Ovary (tissue), 7 donors: ENCODE measurements at regions not wholly inside any gene's neighbourhood (a gene's known extent, or its start where the extent isn't known, plus 50 kb on each side); places are given as distances from the start of the nearest gene placed in this dataset.

Experiments
- DNase-seq, 5 donors: peaks; one replicate each; pipeline ENCODE4 v3.0.0-alpha.2; 2019 to 2020
- H3K27ac ChIP-seq, 2 donors: fragments of 200-600 bp; one replicate each; pipeline versions ENCODE4 v1.5.1 to v1.8.0; 2019 to 2022
- H3K27me3 ChIP-seq: fragments of 200-600 bp; one replicate; pipeline ENCODE4 v1.8.0; 2022
- H3K36me3 ChIP-seq: fragments of 200-600 bp; sonication (generic); one replicate; pipeline ENCODE4 v1.5.1; 2019
- H3K4me1 ChIP-seq: one replicate; pipeline ENCODE4 v1.8.1; 2013; ENCODE audit warnings: mild to moderate bottlenecking, moderate library complexity; ENCODE audit not compliant: insufficient read depth
- H3K4me3 ChIP-seq: fragments of 200-600 bp; sonication (generic); one replicate; pipeline ENCODE4 v1.5.1; 2017
- H3K9me3 ChIP-seq, 2 donors: fragments of 200-600 bp in 1 of 2; sonication (generic) in 1 of 2; one replicate each; pipeline versions ENCODE4 v1.5.1 to v1.8.1; 2013 to 2019; ENCODE audit warnings: mild to moderate bottlenecking in 1 of 2, moderate library complexity in 1 of 2
- CTCF ChIP-seq, 3 donors: fragments of 450-650 bp in 2 of 3; fragments of 200-600 bp in 1 of 3; IDR thresholded peaks; one replicate each; pipeline versions ENCODE4 v1.5.1 to v1.8.0; 2016 to 2022; ENCODE audit warnings: antibody characterized with exemption in 3 of 3, mild to moderate bottlenecking in 1 of 3
- EP300 ChIP-seq: sonication (generic); formaldehyde crosslinking; IDR thresholded peaks from one replicate; pipeline ENCODE4 v1.6.1; 2017; ENCODE audit warnings: antibody characterized with exemption
- POLR2A ChIP-seq: fragments of 450-650 bp; IDR thresholded peaks from one replicate; pipeline ENCODE4 v1.6.1; 2017; ENCODE audit warnings: antibody characterized with exemption, mild to moderate bottlenecking, moderate library complexity
- WGBS, 3 donors: extraction: QIAGEN DNeasy Blood & Tissue Kit in 1 of 3; methylation state at CpG; one replicate each; pipeline versions ENCODE4 v1.1.5 to v1.1.7; 2013 to 2017; 5-methylcytosine and 5-hydroxymethylcytosine counted together
- intact Hi-C, 4 donors: fragments of 100-400 bp; cut with DNase I; formaldehyde crosslinking; loops; one replicate each; pipeline versions ENCODE4 v1.11.0 to v1.15.1; 2022 to 2023
- donor health status: DM: no; HTN: no; CAD: no; lungs with moderate emphysema.
- donor health status: DM: no; HTN: no; CAD: no.
- donor health status: Bipolar disorder and iron deficiency.
- donor health status: DM: no; HTN: no; CAD: no.
- donor health status: DM: yes; HTN: yes; CAD: no.

DNA sequence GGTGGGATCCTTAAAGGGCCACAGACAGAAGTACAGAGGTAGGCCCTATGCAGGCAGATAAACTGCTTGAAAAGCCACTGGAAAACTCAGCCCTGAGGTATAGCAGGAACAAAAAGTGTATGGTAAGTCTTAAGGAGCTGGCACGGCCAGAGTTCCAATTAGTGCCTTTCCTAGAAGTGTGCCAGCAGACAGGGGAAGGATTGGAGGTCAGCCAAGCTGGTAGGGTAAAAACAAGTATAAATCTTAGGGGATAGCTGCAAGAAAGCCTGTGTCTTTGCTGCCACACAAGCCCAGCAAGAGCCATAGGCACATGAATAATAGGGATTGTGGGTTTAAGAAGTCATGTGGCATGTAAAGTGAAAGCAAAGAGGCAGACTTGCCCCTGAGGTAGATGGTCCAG is 582.5 kb downstream of the PLOD2 start:
- no peaks in the 10 kb centered on the region for H3K4me1 ChIP-seq
- no peaks in the 10 kb centered on the region for H3K36me3 ChIP-seq
- WGBS, 3 donors = 82 to 92% (median 89%) methylated on average over 1 of the region's 1 CpG
- H3K9me3 ChIP-seq = no peaks in the 10 kb centered on the region
- TF ChIP-seq CTCF (IDR thresholded peaks at IDR 0.05) = no peak
- no peak for TF ChIP-seq EP300
- no peak for TF ChIP-seq POLR2A
- no peak overlapping the region for H3K27ac ChIP-seq
- no peak overlapping the region for H3K4me3 ChIP-seq
- H3K27me3 ChIP-seq = no peaks in the 10 kb centered on the region
- intact Hi-C loops = no loop called here
- DNase-seq = no peak

DNA sequence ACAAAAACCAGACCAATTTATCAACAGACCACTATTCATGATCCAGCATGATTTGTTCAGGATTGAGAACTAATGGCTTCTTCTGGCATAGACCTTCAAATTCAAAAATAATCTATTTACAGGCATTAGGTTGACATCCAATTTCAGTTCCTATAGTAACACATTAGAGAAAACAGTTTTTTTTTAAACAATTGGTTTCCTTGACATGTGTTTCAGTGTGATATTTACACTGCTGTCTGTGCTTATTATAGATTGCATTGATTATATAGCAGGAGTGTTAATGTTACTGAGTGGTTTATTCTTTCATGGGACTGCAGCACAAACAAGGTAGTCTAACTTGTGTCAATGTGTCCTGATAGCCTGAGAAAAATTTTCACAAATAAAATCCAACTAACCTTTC is 579.3 kb downstream of the PLOD2 start:
- Histone ChIP-seq H3K9me3 (no peaks in the 10 kb centered on the region), H3K36me3 (no peaks in the 10 kb centered on the region), H3K4me1 (no peaks in the 10 kb centered on the region), H3K27ac (no peak overlapping the region), H3K27me3 (no peaks in the 10 kb centered on the region), H3K4me3 (no peak overlapping the region)
- intact Hi-C loops = no loop called here
- TF ChIP-seq POLR2A (no peak), CTCF (IDR thresholded peaks at IDR 0.05) (no peak), EP300 (no peak)
- no peak for DNase-seq

DNA sequence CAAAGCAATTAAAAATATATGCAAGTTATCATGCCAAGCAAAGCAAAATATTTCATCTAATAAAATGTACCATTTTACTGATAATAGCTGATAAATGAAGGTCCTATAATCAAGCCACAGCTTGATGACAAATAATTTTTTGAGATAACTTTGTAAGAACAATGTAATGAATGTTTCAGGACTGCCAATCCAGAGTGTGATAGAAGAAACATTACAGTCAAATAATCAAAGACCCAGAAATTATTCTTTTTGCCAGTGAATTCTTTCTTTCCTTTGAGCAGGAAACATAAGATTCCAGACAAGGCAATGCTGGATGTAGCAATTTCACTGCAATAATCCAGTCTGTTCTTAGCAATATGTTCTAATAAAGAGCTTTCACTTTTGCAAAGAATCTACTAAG is 556.1 kb downstream of the PLOD2 start:
- Histone ChIP-seq H3K4me1 (no peaks in the 10 kb centered on the region), H3K4me3 (no peak overlapping the region), H3K9me3 (no peaks in the 10 kb centered on the region), H3K27ac (no peak overlapping the region), H3K36me3 (no peaks in the 10 kb centered on the region), H3K27me3 (no peaks in the 10 kb centered on the region)
- no peak for DNase-seq
- intact Hi-C loops = no loop called here
- no peak for TF ChIP-seq EP300
- TF ChIP-seq CTCF (IDR thresholded peaks at IDR 0.05) = no peak
- no peak for TF ChIP-seq POLR2A

DNA sequence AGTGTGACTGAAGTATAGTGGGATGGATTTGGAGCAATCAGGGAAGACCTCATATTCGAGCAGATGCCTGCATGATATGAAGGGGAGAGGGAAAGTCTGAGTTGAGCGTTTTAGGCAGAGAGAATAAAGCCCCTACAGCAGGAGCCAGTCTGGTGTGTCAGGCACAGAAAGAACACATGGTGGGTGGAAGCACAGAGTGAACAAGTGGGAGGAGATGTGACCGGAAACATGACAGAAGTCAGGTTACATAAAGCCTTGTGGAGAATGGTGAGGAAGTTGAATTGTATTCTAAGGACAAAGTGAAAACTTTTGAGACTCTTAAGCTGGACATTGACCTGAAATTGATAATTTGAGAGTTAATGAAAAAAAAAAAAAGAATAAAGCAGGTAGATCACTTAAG is 541.0 kb downstream of the PLOD2 start:
- TF ChIP-seq EP300 (no peak), CTCF (IDR thresholded peaks at IDR 0.05) (no peak), POLR2A (no peak)
- no peak for DNase-seq
- H3K27me3 ChIP-seq = no peaks in the 10 kb centered on the region
- no peak overlapping the region for H3K27ac ChIP-seq
- H3K9me3 ChIP-seq = no peaks in the 10 kb centered on the region
- intact Hi-C loops = no loop called here
- no peaks in the 10 kb centered on the region for H3K4me1 ChIP-seq
- H3K4me3 ChIP-seq = no peak overlapping the region
- WGBS, 3 donors = 85 to 91% (median 87%) methylated on average over 3 of the region's 3 CpGs
- no peaks in the 10 kb centered on the region for H3K36me3 ChIP-seq

GRCh38 chr3:145620486-145620885 is 540.5 kb downstream of the PLOD2 start:
- no peak overlapping the region for H3K27ac ChIP-seq
- no peak overlapping the region for H3K4me3 ChIP-seq
- TF ChIP-seq EP300 = no peak
- no peak for TF ChIP-seq POLR2A
- TF ChIP-seq CTCF (IDR thresholded peaks at IDR 0.05) = no peak
- no peaks in the 10 kb centered on the region for H3K36me3 ChIP-seq
- no peaks in the 10 kb centered on the region for H3K9me3 ChIP-seq
- intact Hi-C loops = no loop called here
- H3K27me3 ChIP-seq = no peaks in the 10 kb centered on the region
- no peak for DNase-seq
- H3K4me1 ChIP-seq = no peaks in the 10 kb centered on the region
